Ectodermal cell (in vitro differentiated cells): ENCODE measurements at regions not wholly inside any gene's neighbourhood (a gene's known extent, or its start where the extent isn't known, plus 50 kb on each side); places are given as distances from the start of the nearest gene placed in this dataset.

Source experiments
- H3K27ac ChIP-seq: 2 replicates; pipeline ENCODE4 v1.7.0; 2013; ENCODE audit warnings: mild to moderate bottlenecking, low read depth, low read length; ENCODE audit not compliant: insufficient read depth, poor library complexity, severe bottlenecking
- H3K27me3 ChIP-seq: 2 replicates; pipeline ENCODE4 v1.7.0; 2013; ENCODE audit warnings: mild to moderate bottlenecking, low read length; ENCODE audit not compliant: insufficient read depth, control insufficient read depth, poor library complexity, severe bottlenecking
- H3K36me3 ChIP-seq: one replicate; pipeline ENCODE4 v1.7.0; 2013; ENCODE audit warnings: low read length; ENCODE audit not compliant: control insufficient read depth, insufficient read depth
- H3K4me1 ChIP-seq: one replicate; pipeline ENCODE4 v1.7.0; 2013; ENCODE audit warnings: low read length; ENCODE audit not compliant: control insufficient read depth, insufficient read depth
- H3K4me3 ChIP-seq: 2 replicates; pipeline ENCODE4 v1.7.0; 2013; ENCODE audit warnings: low read depth, low read length, control low read depth; ENCODE audit not compliant: insufficient read depth
- H3K9me3 ChIP-seq: 2 replicates; pipeline ENCODE4 v1.7.0; 2013; ENCODE audit warnings: mild to moderate bottlenecking, low read length, moderate library complexity; ENCODE audit not compliant: control insufficient read depth
- WGBS, 2 experiments: methylation state at CpG; one replicate each; pipeline ENCODE4 v1.1.7; 2013; ENCODE audit warnings: missing lambda C conversion rate in 2 of 2; 5-methylcytosine and 5-hydroxymethylcytosine counted together

- no peaks in the 10 kb centered on the region for H3K4me1 ChIP-seq
- no peaks in the 10 kb centered on the region for H3K36me3 ChIP-seq
- WGBS, 2 experiments = 94% methylated on average over 1 of the region's 2 CpGs
- H3K27ac ChIP-seq = no peak overlapping the region
- H3K9me3 ChIP-seq = no peaks in the 10 kb centered on the region
- H3K27me3 ChIP-seq = no peaks in the 10 kb centered on the region
- H3K4me3 ChIP-seq = no peak overlapping the region
These were observed 874.1 kb downstream of the GRM8 start for GRCh38 chr7:126378642-126379041.

- Histone ChIP-seq H3K36me3 (no peaks in the 10 kb centered on the region), H3K4me1 (no peaks in the 10 kb centered on the region), H3K4me3 (no peak overlapping the region), H3K27ac (no peak overlapping the region), H3K27me3 (no peaks in the 10 kb centered on the region), H3K9me3 (no peaks in the 10 kb centered on the region)
- WGBS, 2 experiments = 90 to 94% methylated on average over 1 of the region's 1 CpG
These were observed 882.6 kb downstream of the GRM8 start for GRCh38 chr7:126370038-126370668.

- WGBS, 2 experiments = 92% methylated on average over 1 of the region's 1 CpG; no CpG with 5 or more reads in 1 of the 2 experiments
- no peaks in the 10 kb centered on the region for H3K27me3 ChIP-seq
- no peaks in the 10 kb centered on the region for H3K4me1 ChIP-seq
- no peak overlapping the region for H3K4me3 ChIP-seq
- no peak overlapping the region for H3K27ac ChIP-seq
- H3K36me3 ChIP-seq = no peaks in the 10 kb centered on the region
- no peaks in the 10 kb centered on the region for H3K9me3 ChIP-seq
These were observed 890.0 kb downstream of the GRM8 start for GRCh38 chr7:126362746-126363145.

GRCh38 chr7:126361183-126361582, 891.6 kb downstream of the GRM8 start:
- no peaks in the 10 kb centered on the region for H3K4me1 ChIP-seq
- no peak overlapping the region for H3K27ac ChIP-seq
- H3K36me3 ChIP-seq = no peaks in the 10 kb centered on the region
- no peak overlapping the region for H3K4me3 ChIP-seq
- no peaks in the 10 kb centered on the region for H3K9me3 ChIP-seq
- no peaks in the 10 kb centered on the region for H3K27me3 ChIP-seq
- 80 to 97% methylated on average over 1 to 3 of the region's 3 CpGs for WGBS, 2 experiments

GRCh38 chr7:126339813-126340212, 912.9 kb downstream of the GRM8 start:
- Histone ChIP-seq H3K36me3 (no peaks in the 10 kb centered on the region), H3K27ac (no peak overlapping the region), H3K4me3 (no peak overlapping the region), H3K9me3 (no peaks in the 10 kb centered on the region), H3K4me1 (no peaks in the 10 kb centered on the region), H3K27me3 (no peaks in the 10 kb centered on the region)
- 95% methylated on average over 4 of the region's 4 CpGs for WGBS, 2 experiments

GRCh38 chr7:126305671-126306070, 947.1 kb downstream of the GRM8 start:
- Histone ChIP-seq H3K36me3 (no peaks in the 10 kb centered on the region), H3K27me3 (no peaks in the 10 kb centered on the region), H3K4me3 (no peak overlapping the region), H3K27ac (no peak overlapping the region), H3K4me1 (no peaks in the 10 kb centered on the region), H3K9me3 (no peaks in the 10 kb centered on the region)
- WGBS, 2 experiments = no CpG with 5 or more reads among the region's 1 CpG

- Histone ChIP-seq H3K36me3 (no peaks in the 10 kb centered on the region), H3K4me1 (no peaks in the 10 kb centered on the region), H3K4me3 (no peak overlapping the region), H3K27ac (no peak overlapping the region), H3K27me3 (no peaks in the 10 kb centered on the region), H3K9me3 (no peaks in the 10 kb centered on the region)
- WGBS, 2 experiments = 89 to 90% methylated on average over 1 of the region's 1 CpG
These were observed 948.8 kb downstream of the GRM8 start for GRCh38 chr7:126303926-126304325.

- Histone ChIP-seq H3K4me1 (no peaks in the 10 kb centered on the region), H3K27me3 (no peaks in the 10 kb centered on the region), H3K36me3 (no peaks in the 10 kb centered on the region), H3K9me3 (no peaks in the 10 kb centered on the region), H3K4me3 (no peak overlapping the region), H3K27ac (no peak overlapping the region)
- 89 to 100% methylated on average over 1 of the region's 2 CpGs for WGBS, 2 experiments
These were observed 950.1 kb downstream of the GRM8 start for GRCh38 chr7:126302639-126303038.

- H3K4me1 ChIP-seq = no peaks in the 10 kb centered on the region
- H3K4me3 ChIP-seq = no peak overlapping the region
- no peaks in the 10 kb centered on the region for H3K36me3 ChIP-seq
- WGBS, 2 experiments = 97 to 100% methylated on average over 1 to 2 of the region's 2 CpGs
- H3K27ac ChIP-seq = no peak overlapping the region
- no peaks in the 10 kb centered on the region for H3K27me3 ChIP-seq
- H3K9me3 ChIP-seq = no peaks in the 10 kb centered on the region
These were observed 966.4 kb downstream of the GRM8 start for GRCh38 chr7:126286317-126286716.

GRCh38 chr7:126236261-126236660, 1016.5 kb downstream of the GRM8 start:
- H3K36me3 ChIP-seq = no peaks in the 10 kb centered on the region
- WGBS, 2 experiments = 92 to 99% methylated on average over 4 to 5 of the region's 5 CpGs
- H3K4me3 ChIP-seq = no peak overlapping the region
- no peaks in the 10 kb centered on the region for H3K4me1 ChIP-seq
- no peaks in the 10 kb centered on the region for H3K27me3 ChIP-seq
- H3K9me3 ChIP-seq = no peaks in the 10 kb centered on the region
- H3K27ac ChIP-seq = no peak overlapping the region
